Inferior parietal cortex (tissue), 1 donor: ENCODE measurements at regions not wholly inside any gene's neighbourhood (a gene's known extent, or its start where the extent isn't known, plus 50 kb on each side); places are given as distances from the start of the nearest gene placed in this dataset.
"Not testable (repeated sequence)": the region's sequence is repeated elsewhere in the genome, so short reads cannot be mapped to it uniquely, and the experiment has no call there.

Source experiments
- DNase-seq: peaks from one replicate; pipeline ENCODE4 v3.0.0-alpha.2; 2016; ENCODE audit errors: extremely low spot score

DNA sequence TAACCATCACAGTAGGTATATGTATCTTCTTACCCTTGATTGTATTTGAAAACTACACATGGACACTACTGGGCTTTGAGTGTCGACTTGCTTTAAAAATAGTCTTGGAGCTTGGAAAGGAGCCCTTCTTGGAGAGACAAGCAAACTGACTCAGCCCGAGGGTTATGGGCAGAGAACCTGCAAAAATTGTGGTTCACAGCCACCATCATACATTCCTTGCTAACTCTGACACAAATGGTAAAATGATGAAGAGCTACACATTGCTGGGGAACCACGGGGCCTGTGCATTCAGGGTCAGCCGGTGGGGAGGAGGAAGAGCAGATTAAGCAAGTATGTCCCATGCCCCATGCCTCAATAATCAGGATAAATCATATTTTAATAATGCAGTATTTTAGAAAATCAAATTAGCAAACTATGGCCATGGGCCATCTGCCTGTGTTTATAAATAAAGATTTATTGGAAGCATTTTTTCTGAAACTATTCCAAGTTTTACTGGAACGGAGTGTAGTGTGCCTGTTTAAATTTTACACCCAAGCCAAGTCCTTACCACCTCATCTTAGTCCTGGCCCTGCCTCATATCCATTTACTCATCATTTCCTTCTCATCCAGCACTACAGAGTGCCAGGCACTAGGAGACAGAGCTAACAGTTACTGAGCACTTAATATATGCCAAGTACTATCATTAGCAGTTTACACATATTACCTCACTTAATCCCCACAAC is 195.7 kb downstream of the PALM2AKAP2 start:
- DNase-seq: no peak

DNA sequence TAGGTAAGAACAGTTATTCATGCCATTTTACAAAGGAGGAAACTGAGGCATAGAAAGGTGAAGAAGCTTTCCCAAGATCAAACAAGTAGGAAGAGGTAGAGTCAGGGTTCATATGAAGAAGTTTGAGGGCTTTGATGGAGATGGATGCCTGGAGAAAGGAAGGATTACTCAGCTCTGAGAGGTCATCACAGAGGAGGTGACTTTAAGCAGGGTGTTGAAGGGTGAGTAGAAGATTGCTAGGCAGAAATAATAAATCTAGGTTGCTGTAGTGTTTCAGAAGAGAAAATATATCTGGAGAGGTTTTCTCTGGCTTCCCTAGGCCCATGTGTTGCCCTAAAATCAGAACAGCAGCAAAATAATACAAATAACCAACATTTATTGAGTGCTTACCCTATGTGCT is 196.3 kb downstream of the PALM2AKAP2 start:
- DNase-seq: no peak

DNA sequence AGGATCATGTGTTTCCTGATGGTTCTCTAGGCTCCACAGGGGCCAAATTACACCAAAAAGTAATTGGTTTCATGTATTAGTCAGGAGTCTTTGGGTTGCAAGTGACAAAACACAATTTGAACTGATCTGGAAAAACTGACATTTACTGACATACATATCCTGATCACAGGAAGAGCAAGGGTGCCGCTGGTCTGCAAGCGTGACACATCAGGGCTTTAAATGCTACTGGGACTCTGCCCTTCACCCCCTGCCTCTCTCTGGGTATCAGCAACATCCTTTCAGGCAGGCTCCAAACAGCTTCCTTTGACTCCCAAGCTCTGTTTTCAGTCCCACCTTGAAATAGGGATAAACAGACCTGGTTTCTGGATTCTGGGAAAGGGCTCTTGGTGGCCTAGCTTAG is 197.5 kb downstream of the PALM2AKAP2 start:
- DNase-seq: no peak

DNA sequence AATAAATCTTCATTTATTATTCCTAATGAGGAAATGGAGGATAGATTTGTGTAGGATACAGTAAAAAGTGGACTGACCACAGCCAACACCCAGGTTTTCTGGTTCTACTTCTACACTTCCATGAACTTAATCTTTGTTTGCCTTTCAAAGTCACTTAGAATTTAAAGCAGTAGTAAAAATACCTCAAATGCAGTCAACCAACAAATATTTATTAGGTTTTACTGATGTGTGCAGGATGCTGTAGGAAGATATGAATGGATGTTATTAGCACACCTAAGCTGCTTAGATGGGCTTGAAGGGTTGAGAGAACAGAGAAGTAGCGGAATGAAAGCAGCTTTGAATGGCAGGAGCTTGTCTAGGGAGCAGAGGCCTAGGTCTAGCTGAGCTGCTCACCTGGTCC is 201.1 kb downstream of the PALM2AKAP2 start:
- no peak for DNase-seq

DNA sequence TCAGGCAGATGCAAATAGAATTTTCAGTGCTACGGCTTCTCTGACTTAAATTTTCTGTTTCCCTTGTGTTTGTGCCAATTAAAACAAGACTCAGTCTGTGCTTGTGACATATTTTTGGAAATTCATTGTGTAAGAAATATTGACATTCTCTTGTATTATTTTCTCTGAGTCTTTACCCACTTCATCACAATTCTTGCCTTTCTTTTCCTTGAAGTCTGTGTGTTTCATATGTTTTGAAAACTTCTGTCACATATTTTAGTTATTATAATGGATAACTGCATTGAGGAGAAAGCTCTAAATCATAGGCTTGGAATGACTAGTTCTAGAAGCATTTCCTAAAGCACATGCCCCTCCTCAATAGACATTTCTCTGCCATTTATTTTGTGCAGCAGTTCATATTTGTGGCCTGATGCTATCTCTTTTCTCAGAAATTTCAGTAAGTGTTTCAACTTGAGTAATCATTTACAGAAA is 206.6 kb downstream of the PALM2AKAP2 start:
- no peak for DNase-seq

DNA sequence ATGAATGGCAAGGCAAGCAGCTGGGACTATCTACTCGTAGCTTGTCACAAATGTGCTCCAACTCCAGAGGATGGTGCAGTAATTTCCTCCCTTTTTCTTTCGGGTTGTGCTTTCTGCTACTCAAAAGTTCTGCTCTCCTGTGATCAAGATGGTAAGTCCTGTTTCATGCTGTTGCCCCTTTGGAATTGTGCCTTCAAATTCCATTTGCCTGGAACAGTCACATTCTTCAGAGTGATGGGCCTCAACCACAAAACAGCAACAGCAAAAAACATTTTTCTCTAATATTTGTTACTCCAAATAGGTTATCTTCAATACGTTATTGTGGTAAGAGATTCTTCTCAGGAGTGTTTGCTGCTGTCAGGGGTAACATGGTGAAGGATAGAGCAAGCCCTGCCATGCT is 209.3 kb downstream of the PALM2AKAP2 start:
- no peak for DNase-seq

DNA sequence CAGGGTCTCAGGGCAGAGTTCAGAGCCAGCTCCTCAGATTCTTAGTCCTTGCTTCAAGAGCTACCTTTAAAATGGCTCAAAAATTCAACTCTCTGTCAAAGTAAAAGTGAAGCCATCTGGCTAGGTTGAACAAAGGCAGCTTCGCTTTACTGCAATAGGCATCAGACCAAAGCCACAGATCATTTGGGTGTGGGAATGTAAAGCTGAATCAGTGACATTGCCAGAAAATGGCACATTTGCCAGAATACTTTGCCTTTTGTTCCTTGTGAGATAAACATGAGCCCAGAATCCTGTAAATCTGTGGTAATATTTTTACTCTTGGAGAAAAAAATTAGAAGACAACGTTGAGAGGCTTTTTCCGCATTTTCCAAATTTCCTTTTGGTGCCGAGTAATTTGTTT is 210.5 kb downstream of the PALM2AKAP2 start:
- no peak for DNase-seq

DNA sequence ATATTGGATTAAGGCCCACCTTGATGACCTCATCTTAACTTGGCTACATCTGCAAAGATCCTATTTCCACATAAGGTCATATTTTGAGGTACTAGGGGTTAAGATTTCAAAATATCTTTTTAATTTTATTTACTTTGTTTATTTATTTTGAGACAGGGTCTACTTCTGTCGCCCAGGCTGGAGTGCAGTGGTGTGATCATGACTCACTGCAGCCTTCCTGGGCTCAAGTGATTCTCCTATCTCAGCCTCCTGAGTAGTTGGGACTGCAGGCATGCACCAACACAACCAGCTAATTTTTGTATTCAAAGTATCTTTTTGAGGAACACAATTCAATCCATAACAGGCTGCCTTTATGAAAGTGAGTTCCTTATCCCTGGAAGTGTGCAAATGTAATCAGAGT is 212.3 kb downstream of the PALM2AKAP2 start:
- no peak for DNase-seq

DNA sequence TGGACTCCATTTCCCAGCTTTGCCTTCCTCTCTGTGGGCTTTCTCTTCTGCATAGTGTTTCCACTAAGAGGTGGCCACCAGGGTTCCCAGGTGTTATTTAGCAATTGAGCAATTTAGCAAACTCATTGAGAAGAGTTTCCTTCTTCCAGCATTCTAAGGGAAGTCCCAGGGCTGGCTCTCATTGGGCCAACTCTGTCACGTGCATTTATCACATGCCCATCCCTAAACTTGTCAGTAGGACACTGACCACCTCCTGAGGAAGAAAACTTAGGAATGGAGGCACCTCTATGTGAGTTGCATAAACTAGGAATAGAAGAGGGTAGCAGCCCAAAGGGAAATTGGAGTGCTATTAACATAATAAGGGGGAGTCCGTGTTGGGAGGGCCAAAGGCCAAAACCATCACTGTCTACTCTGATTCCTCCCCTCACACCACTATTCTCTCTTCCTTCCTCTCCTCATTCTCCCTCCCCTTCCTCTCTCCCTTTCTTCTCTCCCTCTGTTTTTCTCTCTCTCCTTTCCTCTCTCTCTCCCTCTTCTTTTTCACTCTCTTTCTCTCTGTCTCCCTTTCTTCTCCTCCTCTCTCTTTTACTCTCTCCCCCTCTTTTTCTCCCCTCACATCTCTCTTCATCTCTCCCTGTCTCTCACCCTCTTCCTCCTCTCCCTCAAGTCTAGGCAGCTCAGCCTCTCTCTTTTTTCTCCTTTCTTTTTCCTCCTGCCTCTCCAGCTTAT is 213.4 kb downstream of the PALM2AKAP2 start:
- no peak for DNase-seq

DNA sequence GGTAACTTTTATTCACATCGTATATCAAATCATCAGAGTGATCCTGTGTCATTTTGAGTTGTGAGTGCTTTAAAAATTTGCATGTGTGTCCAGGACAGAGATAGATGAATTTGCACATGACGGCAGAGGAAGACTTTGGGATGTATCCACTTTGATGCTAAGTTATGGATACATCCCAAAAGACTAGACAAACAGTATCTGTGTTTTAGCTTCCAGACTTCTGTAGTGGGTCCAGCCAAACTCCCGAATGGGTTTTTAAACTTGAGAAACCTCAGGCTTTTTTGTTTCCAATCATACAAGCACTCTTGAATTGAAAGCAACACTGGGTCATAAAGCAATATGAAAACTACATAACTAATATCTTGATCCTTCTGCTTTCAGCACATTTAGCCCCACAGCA is 213.8 kb downstream of the C9orf152 start:
- DNase-seq: no peak

DNA sequence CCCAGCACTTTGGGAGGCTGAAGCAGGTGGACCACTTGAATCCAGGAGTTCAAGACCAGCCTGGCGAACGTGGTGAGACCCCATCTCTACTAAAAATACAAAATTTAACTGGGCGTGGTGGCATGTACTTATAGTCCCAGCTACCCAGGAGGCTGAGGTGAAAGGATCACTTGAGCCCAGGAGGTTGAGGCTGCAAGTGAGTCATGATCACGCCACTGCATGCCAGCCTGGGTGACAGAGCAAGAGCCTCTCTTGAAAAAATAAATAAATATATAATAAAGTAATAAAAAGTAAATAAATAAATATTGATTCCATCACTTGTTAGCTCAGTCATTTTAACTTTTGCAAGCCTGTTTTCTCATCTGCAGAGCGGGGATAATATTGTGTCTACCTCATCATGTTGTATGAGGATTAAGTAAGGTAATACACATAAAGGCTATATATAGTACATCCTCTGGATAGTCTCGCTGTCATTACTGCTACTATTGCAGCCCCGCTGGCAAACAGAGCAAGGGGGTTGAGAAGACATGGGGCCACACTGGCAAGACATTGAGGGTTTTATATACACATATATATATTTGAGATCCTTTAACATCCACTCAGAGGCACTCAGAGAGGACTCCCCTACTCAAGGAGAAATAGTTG is 210.9 kb downstream of the C9orf152 start:
- DNase-seq: no peak

DNA sequence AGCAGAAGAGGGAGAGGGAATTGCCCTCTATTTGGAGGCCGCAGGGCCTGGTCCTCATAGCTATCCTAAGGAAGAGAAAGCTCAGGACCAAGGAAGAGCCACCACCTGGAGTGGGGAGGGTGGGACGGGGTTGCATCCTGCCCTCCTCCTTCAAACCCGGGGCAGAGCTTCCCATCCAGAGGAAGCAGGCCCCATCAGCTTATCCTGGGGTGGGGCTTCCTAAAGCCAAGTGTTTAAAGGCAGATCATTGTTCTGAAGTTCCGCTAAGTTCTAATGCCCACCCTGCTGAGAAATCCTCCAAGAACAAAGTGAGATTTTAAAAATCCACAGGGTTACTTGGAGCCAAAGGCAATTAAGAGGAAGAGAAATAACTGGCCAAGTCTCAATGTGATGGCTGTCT is 210.3 kb downstream of the C9orf152 start:
- DNase-seq: no peak

DNA sequence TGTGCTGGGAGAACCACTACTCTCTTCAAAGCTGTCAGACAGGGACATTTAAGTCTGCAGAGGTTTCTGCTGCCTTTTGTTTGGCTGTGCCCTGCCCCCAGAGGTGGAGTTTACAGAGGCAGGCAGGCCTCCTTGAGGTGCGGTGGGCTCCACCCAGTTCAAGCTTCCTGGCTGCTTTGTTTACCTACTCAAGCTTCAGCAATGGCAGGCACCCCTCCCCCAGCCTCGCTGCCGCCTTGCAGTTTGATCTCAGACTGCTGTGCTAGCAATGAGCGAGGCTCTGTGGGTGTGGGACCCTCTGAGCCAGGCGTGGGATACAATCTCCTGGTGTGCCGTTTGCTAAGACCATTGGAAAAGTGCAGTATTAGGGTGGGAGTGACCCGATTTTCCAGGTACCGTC is 202.4 kb downstream of the C9orf152 start:
- not testable (repeated sequence) for DNase-seq

DNA sequence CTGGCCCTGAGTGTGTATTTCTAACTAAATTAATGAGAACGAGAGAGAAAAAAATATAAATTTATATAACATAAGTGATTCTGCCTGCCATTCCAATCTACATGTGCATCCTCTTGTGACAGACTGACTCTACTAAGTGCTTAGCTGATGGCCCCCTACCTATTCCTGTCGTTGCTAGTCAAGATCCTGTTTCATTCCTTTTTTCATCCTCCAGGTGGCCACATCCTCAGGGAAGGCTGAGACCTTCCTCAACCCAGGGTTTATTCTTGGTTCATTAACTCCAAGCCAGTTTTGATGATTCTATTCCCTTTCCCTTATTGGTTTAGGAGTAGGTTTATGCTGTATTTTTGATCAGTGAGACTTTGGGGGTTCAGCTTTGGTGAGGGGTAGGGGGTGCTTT is 201.3 kb downstream of the C9orf152 start:
- no peak for DNase-seq

DNA sequence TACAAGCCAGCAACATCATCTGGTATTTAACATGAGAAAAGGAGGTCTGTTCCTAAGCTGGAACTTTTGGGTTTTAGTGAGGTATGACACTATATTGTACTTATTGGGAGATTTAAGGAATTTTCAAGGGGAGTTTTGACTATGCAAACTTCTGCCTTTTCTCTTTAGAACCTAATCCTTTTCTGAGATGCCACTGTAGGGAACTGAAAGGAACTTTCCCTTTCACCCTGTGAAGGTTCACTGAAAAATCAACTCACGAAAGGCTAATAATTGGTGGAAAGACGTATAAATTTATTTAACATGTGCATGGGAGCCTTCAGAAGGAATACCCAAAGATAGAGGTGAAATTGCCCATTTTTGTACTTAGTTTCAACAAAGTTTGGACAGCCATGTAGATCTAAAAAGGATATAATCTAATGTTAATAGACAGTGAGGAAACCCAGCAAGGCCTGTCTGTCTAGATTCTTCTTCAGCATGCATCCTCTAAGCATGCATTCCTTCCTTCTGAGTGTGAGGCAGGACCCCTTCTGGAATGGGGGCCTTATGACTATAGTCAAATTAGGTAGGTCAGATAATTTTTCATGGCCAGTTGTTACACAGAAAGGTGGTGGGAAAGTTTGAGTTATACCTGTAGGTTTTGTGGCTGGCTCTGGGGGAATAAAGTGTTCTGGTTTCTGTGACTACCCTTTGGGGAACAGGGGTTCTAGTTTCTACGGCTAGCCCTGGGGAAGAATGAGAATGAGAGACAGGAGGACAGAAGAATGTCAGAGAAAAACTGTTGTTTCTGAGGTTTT is 200.3 kb downstream of the C9orf152 start:
- no peak for DNase-seq

DNA sequence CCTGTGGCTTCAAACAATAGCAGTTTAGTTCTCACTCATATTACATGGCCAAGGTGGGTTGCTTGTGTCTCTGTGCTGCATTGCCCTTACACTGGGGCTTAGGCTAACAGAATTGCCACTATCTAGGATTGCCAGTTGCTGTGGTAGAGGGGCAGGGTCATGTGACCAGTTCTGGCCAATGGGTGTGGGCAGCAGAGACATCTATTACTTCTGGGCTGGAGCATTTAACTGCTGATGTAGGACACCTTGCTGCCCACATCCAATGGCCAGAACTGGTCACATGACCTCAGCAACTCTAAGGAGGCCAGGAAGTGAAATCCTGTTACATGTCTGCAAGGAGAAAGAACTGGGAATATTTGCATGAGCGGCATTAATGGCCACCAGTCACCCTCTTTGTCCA is 199.3 kb downstream of the C9orf152 start:
- DNase-seq: no peak

DNA sequence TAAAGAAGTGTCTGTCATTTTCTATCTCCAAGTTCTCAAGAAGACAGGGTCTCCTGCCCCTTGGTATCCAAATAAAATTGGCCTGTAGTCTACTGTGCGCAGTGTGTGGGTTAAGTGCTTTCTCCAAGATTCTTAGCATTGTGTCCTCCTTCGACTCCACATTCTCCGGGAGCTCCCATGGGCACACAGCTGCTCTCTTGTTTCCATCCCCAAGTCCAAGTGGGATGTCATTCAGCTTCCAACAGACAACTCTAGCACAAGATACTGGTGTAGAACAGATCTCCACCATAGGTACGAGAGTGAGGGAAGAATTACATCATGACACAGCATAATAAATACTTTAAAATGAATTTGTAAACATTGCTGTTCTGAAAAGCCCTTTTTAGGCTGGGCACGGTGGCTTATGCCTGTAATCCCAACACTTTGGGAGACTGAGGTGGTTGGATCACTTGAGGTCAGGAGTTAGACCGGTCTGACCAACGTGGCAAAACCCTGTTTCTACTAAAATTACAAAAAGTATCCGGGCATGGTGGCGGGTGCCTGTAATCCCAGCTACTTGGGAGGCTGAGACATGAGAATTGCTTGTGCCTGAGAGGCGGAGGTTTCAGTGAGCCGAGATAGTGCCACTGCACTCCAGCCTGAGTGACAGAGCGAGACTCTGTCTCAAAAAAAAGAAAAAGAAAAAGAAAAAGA is 196.2 kb downstream of the C9orf152 start:
- DNase-seq: no peak

DNA sequence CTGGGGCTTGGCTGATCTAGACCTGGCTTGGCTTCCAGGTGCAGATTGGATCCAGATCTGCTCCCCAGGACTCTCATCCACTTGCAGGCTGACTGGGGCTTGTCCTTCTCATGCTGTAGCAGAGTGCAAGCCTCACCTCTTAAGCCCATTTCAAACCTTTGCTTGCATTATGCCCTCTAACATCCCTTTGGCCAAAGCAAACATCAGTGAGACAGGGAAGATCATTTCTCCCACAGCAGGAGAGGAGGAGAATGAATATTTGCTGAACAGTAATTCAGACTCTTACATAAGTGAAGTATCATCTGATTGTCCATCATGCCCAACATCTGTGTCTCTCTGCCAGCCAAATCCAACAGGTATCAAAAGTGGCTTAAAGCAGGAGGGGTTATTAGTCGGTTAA is 194.9 kb downstream of the C9orf152 start:
- no peak for DNase-seq

DNA sequence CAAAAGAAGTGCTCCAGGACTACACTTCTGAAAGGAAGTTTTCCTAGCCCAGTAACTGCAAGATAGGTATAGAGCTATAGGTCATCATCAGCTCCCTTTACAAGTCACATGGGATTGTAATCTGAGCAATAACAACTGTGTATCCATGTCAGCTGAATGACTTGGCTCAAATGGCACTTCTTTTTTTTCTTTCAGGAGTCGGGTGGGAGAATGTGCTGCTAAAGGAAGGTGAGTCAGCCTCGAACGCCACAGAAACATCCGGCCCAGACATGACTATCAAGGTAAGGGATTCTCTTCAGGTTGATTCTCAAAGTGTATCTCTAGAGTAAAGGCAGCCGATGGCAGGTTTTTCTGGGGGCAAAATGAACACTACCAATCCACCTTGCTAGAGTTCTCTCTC is 192.2 kb downstream of the C9orf152 start:
- no peak for DNase-seq

DNA sequence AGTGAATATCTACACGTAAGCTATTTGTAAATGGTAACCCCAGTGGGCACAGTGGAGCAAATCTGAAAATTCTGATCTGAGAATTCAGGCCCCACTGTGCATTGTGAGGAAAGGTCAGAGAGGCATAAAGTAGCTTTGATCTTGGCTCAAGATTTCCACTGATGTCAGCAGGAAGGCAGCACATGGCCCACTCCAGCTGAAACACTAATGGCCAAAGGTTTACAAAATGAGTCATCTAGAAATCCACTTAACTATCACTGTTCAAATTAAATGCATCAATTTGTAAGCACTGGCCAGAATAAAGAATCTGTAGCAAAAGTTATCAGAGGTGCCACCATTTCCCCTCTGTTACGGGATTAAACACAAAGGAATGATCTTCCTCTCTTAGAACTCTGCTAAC is 191.6 kb downstream of the C9orf152 start:
- DNase-seq: no peak

DNA sequence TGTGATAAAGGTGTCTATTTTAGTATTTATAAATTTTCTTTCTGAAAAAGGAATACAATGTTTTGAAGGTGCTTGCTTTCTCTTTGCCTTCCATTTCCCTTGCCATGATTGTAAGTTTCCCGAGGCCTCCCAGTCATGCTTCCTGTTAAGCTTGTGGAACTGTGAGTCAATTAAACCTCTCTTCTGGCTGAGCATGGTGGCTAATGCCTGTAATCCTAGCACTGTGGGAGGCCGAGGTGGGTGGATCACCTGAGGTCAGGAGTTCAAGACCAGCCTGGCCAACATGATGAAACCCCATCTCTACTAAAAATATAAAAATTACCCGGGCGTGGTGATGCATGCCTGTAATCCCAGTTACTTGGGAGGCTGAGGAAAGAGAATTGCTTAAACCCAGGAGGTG is 187.7 kb downstream of the C9orf152 start:
- not testable (repeated sequence) for DNase-seq

DNA sequence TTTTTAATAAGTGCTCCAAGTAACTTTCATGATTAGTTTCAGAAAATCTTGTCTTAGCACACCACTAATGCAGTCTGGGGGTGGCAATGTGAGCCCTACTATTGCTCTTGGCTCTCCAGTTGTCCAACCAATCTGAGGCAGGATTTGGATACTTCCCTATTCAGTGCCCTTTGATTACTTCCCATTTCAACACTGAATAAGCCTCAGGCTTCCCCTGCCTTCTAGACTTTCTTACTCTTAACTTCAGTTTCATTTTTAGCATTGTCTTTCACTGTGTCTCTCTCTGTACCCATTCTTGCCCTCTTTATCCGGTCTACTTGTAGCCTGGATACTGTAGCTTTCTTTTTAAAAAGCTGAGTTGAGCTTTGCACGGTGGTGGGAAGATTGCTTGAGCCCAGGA is 186.1 kb downstream of the C9orf152 start:
- DNase-seq: no peak
